ENCODE measurements at regions not wholly inside any gene's neighbourhood (a gene's known extent, or its start where the extent isn't known, plus 50 kb on each side); places are given as distances from the start of the nearest gene placed in this dataset.

DNA sequence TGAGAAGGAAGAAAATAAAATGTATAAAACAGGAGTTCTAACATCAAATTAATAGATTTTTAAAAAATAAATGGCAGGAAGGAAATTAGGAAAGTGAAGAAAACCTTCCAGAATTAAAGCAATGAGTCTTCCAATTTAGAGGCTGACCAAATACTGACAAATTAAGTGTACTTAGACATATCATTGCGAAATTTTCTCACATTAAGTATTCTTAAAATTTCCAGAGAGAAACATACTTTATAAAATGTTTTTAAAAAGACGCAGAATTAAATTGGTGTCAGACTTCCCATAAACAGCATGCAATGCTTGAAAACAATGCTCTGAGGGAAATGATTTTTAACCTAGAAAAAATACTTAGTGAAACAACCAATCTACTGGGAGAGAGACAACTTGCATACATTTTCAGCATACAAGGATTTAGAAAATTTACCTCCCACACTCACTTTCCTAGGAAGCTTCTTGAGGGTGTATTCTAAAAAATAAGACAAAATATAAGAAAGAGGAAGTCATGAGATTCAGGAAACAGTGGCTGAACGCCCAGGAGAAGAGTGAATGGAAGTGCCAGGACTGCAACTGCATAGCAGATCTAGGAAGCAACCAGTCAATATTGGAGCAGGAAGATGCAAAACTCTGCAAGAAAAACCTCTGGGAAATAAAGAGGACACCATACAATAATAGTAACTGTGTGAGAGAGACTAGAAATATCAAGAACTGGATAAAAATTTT is 339.9 kb downstream of the ADCYAP1 start:
- no peak overlapping the region for H3K4me3 ChIP-seq (ENCODE audit: low read depth, low read length)
- no peak for DNase-seq
- no peak overlapping the region for H3K27ac ChIP-seq
- no peaks in the 10 kb centered on the region for H3K27me3 ChIP-seq (ENCODE audit: insufficient read depth, low read depth, severe bottlenecking)
- no peaks in the 10 kb centered on the region for H3K36me3 ChIP-seq
- TF ChIP-seq, protein P1, sequence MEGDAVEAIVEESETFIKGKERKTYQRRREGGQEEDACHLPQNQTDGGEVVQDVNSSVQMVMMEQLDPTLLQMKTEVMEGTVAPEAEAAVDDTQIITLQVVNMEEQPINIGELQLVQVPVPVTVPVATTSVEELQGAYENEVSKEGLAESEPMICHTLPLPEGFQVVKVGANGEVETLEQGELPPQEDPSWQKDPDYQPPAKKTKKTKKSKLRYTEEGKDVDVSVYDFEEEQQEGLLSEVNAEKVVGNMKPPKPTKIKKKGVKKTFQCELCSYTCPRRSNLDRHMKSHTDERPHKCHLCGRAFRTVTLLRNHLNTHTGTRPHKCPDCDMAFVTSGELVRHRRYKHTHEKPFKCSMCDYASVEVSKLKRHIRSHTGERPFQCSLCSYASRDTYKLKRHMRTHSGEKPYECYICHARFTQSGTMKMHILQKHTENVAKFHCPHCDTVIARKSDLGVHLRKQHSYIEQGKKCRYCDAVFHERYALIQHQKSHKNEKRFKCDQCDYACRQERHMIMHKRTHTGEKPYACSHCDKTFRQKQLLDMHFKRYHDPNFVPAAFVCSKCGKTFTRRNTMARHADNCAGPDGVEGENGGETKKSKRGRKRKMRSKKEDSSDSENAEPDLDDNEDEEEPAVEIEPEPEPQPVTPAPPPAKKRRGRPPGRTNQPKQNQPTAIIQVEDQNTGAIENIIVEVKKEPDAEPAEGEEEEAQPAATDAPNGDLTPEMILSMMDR (IDR thresholded peaks at IDR 0.05; ENCODE audit: low read depth, low read length): no peak
- H3K9me3 ChIP-seq (ENCODE audit: severe bottlenecking): no peaks in the 10 kb centered on the region

DNA sequence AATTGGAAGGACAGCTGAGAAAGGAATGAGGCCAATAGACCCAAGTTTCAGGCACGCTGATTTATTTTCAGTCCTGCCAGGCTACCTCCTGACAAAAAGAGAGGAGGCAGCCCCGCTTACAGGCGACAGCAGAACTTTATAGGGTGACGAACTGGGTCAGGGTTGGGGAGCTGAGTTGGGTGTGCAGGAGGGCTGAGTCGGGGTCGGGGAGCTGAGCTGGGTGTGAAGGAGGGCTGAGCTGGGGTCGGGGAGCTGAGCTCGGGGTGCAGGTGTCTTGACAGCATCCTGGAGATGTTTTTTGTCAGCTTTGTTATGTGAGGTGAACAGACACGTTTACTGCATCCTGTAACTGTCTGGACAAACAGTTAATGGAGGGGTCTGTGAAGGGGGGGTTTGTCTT is 342.2 kb downstream of the ADCYAP1 start:
- no peak overlapping the region for H3K4me3 ChIP-seq (ENCODE audit: low read depth, low read length)
- no peaks in the 10 kb centered on the region for H3K36me3 ChIP-seq
- DNase-seq: no peak
- no peak overlapping the region for H3K27ac ChIP-seq
- TF ChIP-seq, protein P1 (IDR thresholded peaks at IDR 0.05; ENCODE audit: low read depth, low read length): no peak
- no peaks in the 10 kb centered on the region for H3K27me3 ChIP-seq (ENCODE audit: insufficient read depth, low read depth, severe bottlenecking)
- H3K9me3 ChIP-seq (ENCODE audit: severe bottlenecking): no peaks in the 10 kb centered on the region

DNA sequence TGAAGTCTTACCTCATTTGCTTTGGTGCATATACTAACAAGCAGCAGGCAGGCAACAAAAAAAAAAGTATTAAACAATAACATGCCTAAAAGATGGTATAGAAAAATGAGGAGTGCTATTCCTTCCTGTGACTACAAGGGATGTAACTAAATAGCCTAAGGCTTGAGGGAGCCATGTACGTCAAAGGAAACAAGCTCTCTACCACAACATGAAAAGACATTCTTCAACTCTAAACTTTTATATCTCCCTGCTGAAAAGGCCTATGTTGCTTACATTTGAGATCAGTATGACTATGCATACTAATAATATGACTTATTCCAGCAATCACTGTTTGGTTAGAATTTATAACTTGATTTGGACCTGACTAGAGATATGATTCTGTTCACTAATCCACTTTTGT is 347.9 kb downstream of the ADCYAP1 start:
- DNase-seq: no peak
- TF ChIP-seq, protein P1 (IDR thresholded peaks at IDR 0.05; ENCODE audit: low read depth, low read length): no peak

DNA sequence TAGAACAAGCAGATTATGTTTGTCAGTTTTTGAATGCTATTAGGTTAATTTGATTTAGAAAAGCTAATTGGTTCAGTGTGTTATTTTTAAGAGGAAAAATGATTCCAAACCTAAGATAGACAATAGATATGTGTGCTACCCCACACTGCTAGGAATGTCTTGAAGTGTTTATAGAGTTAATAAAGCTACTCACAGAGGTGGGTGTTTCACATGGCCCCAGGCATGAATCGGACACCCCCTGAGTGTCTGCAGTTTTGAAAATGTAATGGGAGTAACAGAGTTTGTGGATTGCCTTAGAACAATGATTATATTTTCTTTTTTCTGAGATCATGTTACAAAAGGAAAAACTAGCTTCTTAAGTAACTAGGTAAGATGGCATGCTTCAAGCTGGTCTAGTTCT is 348.3 kb downstream of the ADCYAP1 start:
- no peak for DNase-seq
- H3K4me3 ChIP-seq (ENCODE audit: low read depth, low read length): no peak overlapping the region
- no peaks in the 10 kb centered on the region for H3K27me3 ChIP-seq (ENCODE audit: insufficient read depth, low read depth, severe bottlenecking)
- TF ChIP-seq, protein P1 (IDR thresholded peaks at IDR 0.05; ENCODE audit: low read depth, low read length): no peak
- H3K36me3 ChIP-seq: no peaks in the 10 kb centered on the region
- no peaks in the 10 kb centered on the region for H3K9me3 ChIP-seq (ENCODE audit: severe bottlenecking)
- no peak overlapping the region for H3K27ac ChIP-seq

More for the DNA sequence above, 347.9 kb downstream of the ADCYAP1 start:
- Histone ChIP-seq H3K4me3 (ENCODE audit: low read depth, low read length) (no peak overlapping the region), H3K27me3 (ENCODE audit: insufficient read depth, low read depth, severe bottlenecking) (no peaks in the 10 kb centered on the region), H3K36me3 (no peaks in the 10 kb centered on the region), H3K9me3 (ENCODE audit: severe bottlenecking) (no peaks in the 10 kb centered on the region), H3K27ac (no peak overlapping the region)

DNA sequence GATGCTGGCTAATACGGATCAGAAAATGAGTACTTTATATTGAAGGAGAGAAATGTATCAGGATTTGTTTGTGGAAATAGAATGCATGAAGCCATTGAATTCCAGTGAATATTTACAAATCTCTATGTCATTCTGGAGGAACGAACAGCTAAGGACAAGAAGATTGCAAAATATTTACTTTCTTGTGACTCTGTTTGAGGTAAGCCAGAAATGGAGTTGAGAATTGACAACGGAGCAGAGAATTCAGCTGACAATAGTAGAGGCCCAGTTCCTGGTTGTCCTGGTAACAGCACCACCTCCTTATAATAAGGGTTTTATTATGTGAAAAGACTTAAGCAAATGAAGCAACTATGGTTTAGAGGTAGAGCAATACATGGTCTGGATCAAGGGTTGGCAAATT is 349.2 kb downstream of the ADCYAP1 start:
- H3K4me3 ChIP-seq (ENCODE audit: low read depth, low read length): no peak overlapping the region
- H3K9me3 ChIP-seq (ENCODE audit: severe bottlenecking): no peaks in the 10 kb centered on the region
- DNase-seq: no peak
- no peak overlapping the region for H3K27ac ChIP-seq
- TF ChIP-seq, protein P1 (IDR thresholded peaks at IDR 0.05; ENCODE audit: low read depth, low read length): no peak
- no peaks in the 10 kb centered on the region for H3K27me3 ChIP-seq (ENCODE audit: insufficient read depth, low read depth, severe bottlenecking)
- no peaks in the 10 kb centered on the region for H3K36me3 ChIP-seq

DNA sequence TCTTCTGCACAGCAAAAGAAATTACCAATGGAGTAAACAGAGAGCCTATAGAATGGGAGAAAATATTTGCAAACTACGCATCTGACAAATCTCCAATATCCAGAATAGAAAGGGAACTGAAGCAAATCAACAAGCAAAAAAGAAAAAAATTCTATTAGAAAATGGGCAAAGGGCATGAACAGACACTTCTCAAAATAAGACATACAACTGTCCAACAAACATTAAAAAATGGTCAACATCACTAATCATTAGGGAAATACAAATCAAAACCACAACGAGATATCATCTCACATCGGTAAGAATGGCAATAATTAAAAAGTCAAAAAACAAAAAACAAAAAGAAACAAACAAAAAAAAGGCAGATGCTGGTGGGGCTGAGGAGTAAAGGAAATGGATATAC is 356.4 kb downstream of the ADCYAP1 start:
- no peak overlapping the region for H3K27ac ChIP-seq
- no peak overlapping the region for H3K4me3 ChIP-seq (ENCODE audit: low read depth, low read length)
- H3K27me3 ChIP-seq (ENCODE audit: insufficient read depth, low read depth, severe bottlenecking): no peaks in the 10 kb centered on the region
- H3K9me3 ChIP-seq (ENCODE audit: severe bottlenecking): no peaks in the 10 kb centered on the region
- DNase-seq: no peak
- H3K36me3 ChIP-seq: no peaks in the 10 kb centered on the region
- TF ChIP-seq, protein P1 (IDR thresholded peaks at IDR 0.05; ENCODE audit: low read depth, low read length): no peak
